ENCODE measurements at regions not wholly inside any gene's neighbourhood (a gene's known extent, or its start where the extent isn't known, plus 50 kb on each side); places are given as distances from the start of the nearest gene placed in this dataset.

DNA sequence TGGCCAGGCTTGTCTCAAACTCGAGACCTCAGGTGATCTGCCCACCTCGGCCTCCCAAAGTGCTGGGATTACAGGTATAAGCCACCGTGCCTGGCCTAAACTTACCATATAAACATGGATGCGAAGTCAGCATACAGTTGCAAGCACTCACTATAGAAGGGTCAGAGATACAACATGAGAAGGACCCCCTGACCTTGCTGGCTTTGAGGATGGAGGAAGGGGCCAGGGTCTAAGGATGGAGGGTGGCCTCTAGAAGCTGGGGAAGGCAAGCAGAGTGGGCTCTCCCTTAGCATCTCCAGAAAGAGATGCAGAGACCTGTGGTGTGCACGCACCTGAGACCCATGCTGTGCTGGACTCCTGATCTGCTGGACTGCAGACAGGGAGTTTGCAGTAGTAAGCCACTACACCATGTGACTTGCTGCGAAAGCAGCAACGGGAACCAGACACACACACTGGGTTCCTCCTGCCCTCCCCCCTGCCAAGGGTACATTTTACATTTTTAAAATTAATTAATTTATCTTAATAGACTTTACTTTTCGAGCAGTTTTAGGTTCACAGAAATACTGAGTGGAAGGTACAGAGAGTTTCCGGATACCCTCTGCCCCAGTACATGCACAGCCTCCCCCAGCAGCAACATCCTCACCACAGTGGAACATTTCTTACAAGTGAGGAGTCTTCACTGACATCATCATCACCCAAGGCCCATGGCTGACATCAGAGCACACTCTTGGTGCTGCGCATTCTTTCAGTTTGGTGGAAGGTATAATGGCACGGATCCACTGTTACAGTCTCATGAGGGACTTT lies 170.1 kb upstream of the B3GAT1 start:
- H3K4me3 ChIP-seq = no peak overlapping the region
- H3K36me3 ChIP-seq = no peaks in the 10 kb centered on the region
- intact Hi-C loops (cut with DNase I) = no loop called here
- H3K9me3 ChIP-seq = no peaks in the 10 kb centered on the region
- H3K27ac ChIP-seq = no peak overlapping the region
- peak; percentile 61 to 64 for DNase-seq (ENCODE audit: extremely low spot score in 2 of 2)
- no peaks in the 10 kb centered on the region for H3K4me1 ChIP-seq
- no peaks in the 10 kb centered on the region for H3K27me3 ChIP-seq
- no peak for TF ChIP-seq POLR2AphosphoS5 (IDR thresholded peaks at IDR 0.05; ENCODE audit: insufficient read depth in 1 of 2, low read depth in 1 of 2)

DNA sequence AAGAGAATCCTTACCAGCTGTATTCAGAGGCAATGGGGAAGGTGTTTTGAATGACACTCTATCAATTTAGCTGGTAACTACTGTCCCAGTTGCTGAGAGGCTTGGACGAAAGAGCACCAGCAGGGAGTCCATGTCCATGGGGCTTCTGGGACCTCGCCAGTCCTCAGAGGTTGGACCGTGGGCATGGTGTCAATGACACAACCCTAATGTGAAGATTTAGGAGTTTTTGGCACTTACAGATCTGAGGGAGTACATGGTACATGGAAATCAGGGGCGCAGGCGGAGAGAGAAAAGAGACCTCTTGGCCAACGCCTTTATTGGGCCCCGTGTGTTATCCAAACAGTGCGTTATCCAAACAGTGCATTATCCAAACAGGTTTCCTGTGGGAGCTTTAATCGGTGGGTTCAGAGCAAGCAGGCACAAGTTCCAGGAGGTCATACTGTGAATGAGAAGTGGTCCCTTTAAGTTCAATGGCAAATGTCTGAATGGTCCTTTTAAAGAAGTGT lies 169.1 kb upstream of the B3GAT1 start:
- Histone ChIP-seq H3K9me3 (no peaks in the 10 kb centered on the region), H3K36me3 (no peaks in the 10 kb centered on the region), H3K27me3 (no peaks in the 10 kb centered on the region), H3K4me3 (no peak overlapping the region), H3K27ac (no peak overlapping the region), H3K4me1 (no peaks in the 10 kb centered on the region)
- intact Hi-C loops (cut with DNase I) = no loop called here
- peak; percentile 19 to 44 for DNase-seq (ENCODE audit: extremely low spot score in 2 of 2)
- no peak for TF ChIP-seq POLR2AphosphoS5 (IDR thresholded peaks at IDR 0.05; ENCODE audit: insufficient read depth in 1 of 2, low read depth in 1 of 2)
- TF ChIP-seq, protein P1, sequence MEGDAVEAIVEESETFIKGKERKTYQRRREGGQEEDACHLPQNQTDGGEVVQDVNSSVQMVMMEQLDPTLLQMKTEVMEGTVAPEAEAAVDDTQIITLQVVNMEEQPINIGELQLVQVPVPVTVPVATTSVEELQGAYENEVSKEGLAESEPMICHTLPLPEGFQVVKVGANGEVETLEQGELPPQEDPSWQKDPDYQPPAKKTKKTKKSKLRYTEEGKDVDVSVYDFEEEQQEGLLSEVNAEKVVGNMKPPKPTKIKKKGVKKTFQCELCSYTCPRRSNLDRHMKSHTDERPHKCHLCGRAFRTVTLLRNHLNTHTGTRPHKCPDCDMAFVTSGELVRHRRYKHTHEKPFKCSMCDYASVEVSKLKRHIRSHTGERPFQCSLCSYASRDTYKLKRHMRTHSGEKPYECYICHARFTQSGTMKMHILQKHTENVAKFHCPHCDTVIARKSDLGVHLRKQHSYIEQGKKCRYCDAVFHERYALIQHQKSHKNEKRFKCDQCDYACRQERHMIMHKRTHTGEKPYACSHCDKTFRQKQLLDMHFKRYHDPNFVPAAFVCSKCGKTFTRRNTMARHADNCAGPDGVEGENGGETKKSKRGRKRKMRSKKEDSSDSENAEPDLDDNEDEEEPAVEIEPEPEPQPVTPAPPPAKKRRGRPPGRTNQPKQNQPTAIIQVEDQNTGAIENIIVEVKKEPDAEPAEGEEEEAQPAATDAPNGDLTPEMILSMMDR (IDR thresholded peaks at IDR 0.05) = no peak
- TF ChIP-seq POLR2A (IDR thresholded peaks at IDR 0.05) = no peak

DNA sequence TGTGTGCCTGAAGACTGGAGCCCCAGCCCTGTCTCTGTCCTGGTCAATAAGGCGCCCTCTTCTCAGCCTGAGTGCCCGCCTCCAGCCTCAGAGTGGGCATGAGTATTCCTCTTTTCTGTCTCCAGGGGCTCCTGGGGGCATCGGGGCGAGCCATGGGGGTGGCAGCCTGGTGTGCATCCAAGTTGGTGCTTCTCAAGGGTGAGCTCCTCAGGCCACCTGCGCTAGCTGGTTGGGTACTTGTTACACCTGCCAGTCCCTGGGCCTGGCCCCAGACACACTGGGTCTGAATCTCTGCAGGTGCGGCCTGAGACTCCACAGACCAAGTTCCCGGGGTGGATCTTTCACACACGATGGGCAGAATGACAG lies 168.6 kb upstream of the B3GAT1 start:
- DNase-seq (ENCODE audit: extremely low spot score in 2 of 2) = peak; percentile 61 to 86
- no peak overlapping the region for H3K4me3 ChIP-seq
- intact Hi-C loops (cut with DNase I) = no loop called here
- TF ChIP-seq POLR2AphosphoS5 (IDR thresholded peaks at IDR 0.05; ENCODE audit: insufficient read depth in 1 of 2, low read depth in 1 of 2) (no peak), POLR2A (IDR thresholded peaks at IDR 0.05) (no peak)
- TF ChIP-seq, protein P1 (IDR thresholded peaks at IDR 0.05) = no peak
- H3K27ac ChIP-seq = no peak overlapping the region
- no peaks in the 10 kb centered on the region for H3K9me3 ChIP-seq
- no peaks in the 10 kb centered on the region for H3K36me3 ChIP-seq
- no peaks in the 10 kb centered on the region for H3K27me3 ChIP-seq
- no peaks in the 10 kb centered on the region for H3K4me1 ChIP-seq

DNA sequence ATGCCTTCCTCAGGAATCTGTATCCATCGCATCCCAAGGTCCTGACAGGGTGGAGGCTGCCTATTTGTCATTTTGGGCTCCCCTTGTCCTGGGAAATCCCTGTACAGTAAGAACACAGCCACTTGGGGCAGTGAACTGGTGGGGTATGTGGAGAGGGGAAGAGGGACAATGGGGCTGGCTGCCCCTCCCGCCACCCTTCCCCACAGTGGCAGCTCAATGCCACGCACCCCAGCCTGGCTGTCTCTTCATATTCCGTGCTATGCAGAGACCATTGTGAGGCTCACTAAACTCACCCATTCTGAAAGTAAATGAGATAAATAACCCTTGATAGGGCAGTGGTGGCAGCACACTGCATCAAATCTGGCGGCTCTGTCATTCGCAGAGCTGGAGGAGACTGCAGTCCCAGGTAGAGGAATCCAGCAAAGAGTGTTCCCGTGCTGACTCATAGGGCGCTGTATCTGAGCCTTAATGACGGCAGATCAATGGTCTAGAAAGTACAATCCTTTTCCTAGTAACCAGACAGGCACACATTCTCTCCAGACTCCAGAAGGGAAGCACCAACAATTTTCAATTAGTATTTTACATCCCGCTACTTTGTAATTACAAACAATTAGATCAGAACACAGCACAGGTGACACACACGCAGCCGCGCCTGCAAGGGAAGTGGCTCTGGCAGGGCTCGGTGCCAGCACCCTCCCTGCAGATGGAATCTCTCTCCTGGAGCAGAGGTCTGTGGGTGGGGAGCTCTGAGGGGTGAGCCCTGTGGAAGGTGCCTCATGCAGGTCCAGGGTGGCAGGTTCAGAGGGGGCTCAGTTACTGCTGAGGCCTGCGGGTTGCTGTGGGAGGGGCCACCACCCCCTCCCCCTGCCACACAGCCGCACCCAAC lies 167.9 kb upstream of the B3GAT1 start:
- intact Hi-C loops (cut with DNase I) = no loop called here
- no peaks in the 10 kb centered on the region for H3K27me3 ChIP-seq

More for the DNA sequence above, 167.9 kb upstream of the B3GAT1 start:
- Histone ChIP-seq H3K9me3 (no peaks in the 10 kb centered on the region), H3K4me1 (no peaks in the 10 kb centered on the region), H3K36me3 (no peaks in the 10 kb centered on the region), H3K27ac (no peak overlapping the region), H3K4me3 (no peak overlapping the region)
- DNase-seq (ENCODE audit: extremely low spot score in 2 of 2) = peak; percentile 64 to 79
- TF ChIP-seq POLR2AphosphoS5 (IDR thresholded peaks at IDR 0.05; ENCODE audit: insufficient read depth in 1 of 2, low read depth in 1 of 2) = no peak
- TF ChIP-seq, protein P1 (IDR thresholded peaks at IDR 0.05) = no peak
- no peak for TF ChIP-seq POLR2A (IDR thresholded peaks at IDR 0.05)
